ENCODE measurements at regions not wholly inside any gene's neighbourhood (a gene's known extent, or its start where the extent isn't known, plus 50 kb on each side); places are given as distances from the start of the nearest gene placed in this dataset.

- TF ChIP-seq CTCF (IDR thresholded peaks at IDR 0.05) = no peak
- Histone ChIP-seq H3K4me3 (no peak overlapping the region), H3K9me3 (no peaks in the 10 kb centered on the region), H3K4me1 (peaks cover 0 to 96% (median 40%) of the 10 kb centered on the region in 4 donors), H3K27ac (peak overlapping the region; percentile 51 to 58), H3K36me3 (no peaks in the 10 kb centered on the region), H3K27me3 (no peaks in the 10 kb centered on the region)
- intact Hi-C loops (cut with DNase I; ENCODE audit: low total_unique reads) = no loop called here
- DNase-seq = no peak
These were observed 144.6 kb upstream of the IL12A start for GRCh38 chr3:159843840-159844730.

DNA sequence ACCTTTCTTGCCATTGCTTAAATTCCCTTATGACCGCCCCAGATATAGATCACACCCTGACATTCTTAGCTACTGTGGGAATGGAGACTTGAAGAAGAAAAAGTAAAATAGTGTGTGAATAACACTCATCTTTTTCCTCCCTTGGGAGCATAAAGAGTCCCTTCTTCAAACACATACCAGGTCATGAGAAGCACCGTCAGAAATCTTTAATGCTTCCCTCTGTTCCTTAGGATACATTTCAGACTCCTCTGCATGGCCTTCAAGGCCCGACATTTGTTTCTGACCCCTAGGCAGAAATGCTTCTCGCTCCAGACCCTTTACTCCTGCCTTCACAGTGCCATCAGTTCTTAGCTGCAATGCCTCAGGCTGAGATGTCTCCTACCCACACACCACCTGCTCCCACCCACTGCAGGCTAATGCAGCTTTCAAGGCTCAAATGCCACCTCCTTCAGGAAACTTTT is 143.8 kb upstream of the IL12A start:
- H3K4me1 ChIP-seq = peaks cover 0 to 97% (median 38%) of the 10 kb centered on the region in 4 donors

DNA sequence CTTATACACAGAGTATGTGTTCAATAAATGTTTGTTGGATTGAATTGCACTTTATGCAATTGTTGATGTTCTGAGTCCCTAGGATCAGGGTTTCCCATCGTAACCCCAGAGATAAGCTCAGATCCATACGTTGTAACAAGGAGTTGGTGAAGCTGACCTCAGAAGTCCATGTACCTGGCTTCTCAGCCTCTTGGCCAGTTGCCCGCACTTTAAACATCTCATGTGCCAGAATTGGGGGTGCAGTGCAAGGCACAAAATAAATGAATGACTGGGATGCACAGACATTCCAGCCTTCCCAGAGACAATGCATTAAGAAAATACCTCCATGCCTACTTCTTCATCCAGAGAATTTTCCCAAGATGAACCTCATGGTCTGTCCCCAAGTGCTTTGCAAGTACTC is 142.9 kb upstream of the IL12A start:
- no peaks in the 10 kb centered on the region for H3K36me3 ChIP-seq
- no peaks in the 10 kb centered on the region for H3K27me3 ChIP-seq
- intact Hi-C loops (cut with DNase I; ENCODE audit: low total_unique reads) = no loop called here
- peaks cover 0 to 91% (median 32%) of the 10 kb centered on the region in 4 donors for H3K4me1 ChIP-seq
- TF ChIP-seq CTCF (IDR thresholded peaks at IDR 0.05) = no peak
- peak overlapping the region in 1 of 2 donors; percentile 10 for H3K27ac ChIP-seq
- DNase-seq = no peak
- H3K9me3 ChIP-seq = no peaks in the 10 kb centered on the region
- no peak overlapping the region for H3K4me3 ChIP-seq

More for the DNA sequence above, 143.8 kb upstream of the IL12A start:
- H3K27ac ChIP-seq = peak overlapping the region; percentile 51 to 58
- TF ChIP-seq CTCF (IDR thresholded peaks at IDR 0.05) = no peak
- DNase-seq = no peak
- no peaks in the 10 kb centered on the region for H3K27me3 ChIP-seq
- H3K9me3 ChIP-seq = no peaks in the 10 kb centered on the region
- intact Hi-C loops (cut with DNase I; ENCODE audit: low total_unique reads) = no loop called here
- H3K4me3 ChIP-seq = no peak overlapping the region
- no peaks in the 10 kb centered on the region for H3K36me3 ChIP-seq

DNA sequence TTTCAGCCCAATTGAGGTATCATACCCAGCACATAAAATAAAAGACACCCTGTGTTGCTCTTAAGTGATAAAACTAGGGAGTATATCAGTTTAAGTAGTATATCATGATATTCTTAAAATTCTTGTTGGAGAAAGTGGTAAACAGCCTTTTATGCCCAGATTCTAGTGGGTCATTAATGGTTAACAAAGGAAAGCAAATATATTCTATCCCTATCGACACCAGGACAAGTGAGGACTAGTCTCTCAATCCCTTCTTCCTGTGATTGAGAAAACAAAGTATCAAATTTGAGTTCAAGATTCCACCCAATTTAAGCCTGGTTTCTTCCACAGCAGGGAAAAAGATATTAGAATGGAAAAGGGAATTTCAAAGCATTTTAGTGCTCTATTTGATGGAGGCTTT is 142.4 kb upstream of the IL12A start:
- peak overlapping the region in 1 of 2 donors; percentile 10 for H3K27ac ChIP-seq
- no peak overlapping the region for H3K4me3 ChIP-seq
- no peaks in the 10 kb centered on the region for H3K36me3 ChIP-seq
- intact Hi-C loops (cut with DNase I; ENCODE audit: low total_unique reads) = no loop called here
- peaks cover 0 to 91% (median 32%) of the 10 kb centered on the region in 4 donors for H3K4me1 ChIP-seq
- no peaks in the 10 kb centered on the region for H3K9me3 ChIP-seq
- no peaks in the 10 kb centered on the region for H3K27me3 ChIP-seq
- DNase-seq = no peak
- no peak for TF ChIP-seq CTCF (IDR thresholded peaks at IDR 0.05)

DNA sequence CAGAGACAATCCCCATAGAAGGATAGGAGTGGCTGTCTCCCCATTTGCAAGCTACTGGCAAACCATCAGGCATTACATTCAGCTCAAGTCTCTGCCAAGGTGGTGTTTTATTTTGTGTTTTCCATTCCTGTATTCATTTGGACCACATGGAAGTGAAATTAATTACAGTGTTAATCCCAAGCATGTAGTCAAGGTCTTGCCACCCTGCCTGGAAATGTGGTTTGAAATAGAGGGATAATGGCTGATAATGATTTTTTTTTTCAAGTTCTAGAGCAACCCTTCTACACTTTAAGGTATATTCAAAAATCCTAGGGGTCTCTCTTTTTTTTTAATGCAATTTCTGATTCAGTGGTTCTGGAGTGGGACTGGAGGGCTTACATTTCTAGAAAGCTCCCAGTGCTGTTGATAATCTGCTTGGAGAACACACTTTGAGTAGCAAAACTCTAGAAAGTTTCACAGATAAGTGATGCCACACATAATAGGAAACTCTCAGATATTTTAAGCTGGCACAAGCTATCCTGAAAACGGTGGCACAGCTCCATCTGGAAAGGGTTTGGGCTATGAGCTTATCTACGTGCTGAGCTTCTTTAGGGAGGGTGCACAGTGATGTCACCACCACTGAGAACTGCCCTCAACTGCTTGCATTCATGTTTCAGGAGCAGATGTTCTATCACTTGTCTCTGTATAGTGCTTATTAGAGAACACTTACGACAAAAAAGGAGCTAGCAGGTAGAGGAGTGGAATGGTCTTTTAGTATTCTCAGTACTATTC is 140.1 kb upstream of the IL12A start:
- no peak for DNase-seq
- no peak overlapping the region for H3K27ac ChIP-seq
- TF ChIP-seq CTCF (IDR thresholded peaks at IDR 0.05) = no peak
- intact Hi-C loops (cut with DNase I; ENCODE audit: low total_unique reads) = no loop called here
- peaks cover 9 to 94% (median 49%) of the 10 kb centered on the region in 4 donors for H3K4me1 ChIP-seq
- H3K36me3 ChIP-seq = no peaks in the 10 kb centered on the region
- no peak overlapping the region for H3K4me3 ChIP-seq
- H3K9me3 ChIP-seq = no peaks in the 10 kb centered on the region
- no peaks in the 10 kb centered on the region for H3K27me3 ChIP-seq
